Smooth muscle cell (in vitro differentiated cells): ENCODE measurements at regions not wholly inside any gene's neighbourhood (a gene's known extent, or its start where the extent isn't known, plus 50 kb on each side); places are given as distances from the start of the nearest gene placed in this dataset.

Experiments
- DNase-seq: peaks from one replicate; lab custom pipeline; 2025; ENCODE audit not compliant: unreplicated experiment; lab: John Stamatoyannopoulos, UW
- H2AFZ ChIP-seq: fragments of 200-600 bp; sonication (generic); 2 replicates; pipeline ENCODE4 v1.6.0; 2016; ENCODE audit warnings: antibody characterized with exemption, low read depth, mild to moderate bottlenecking
- H3F3A ChIP-seq: fragments of 200-600 bp; sonication (generic); 2 replicates; pipeline ENCODE4 v1.6.0; 2017; ENCODE audit warnings: antibody characterized with exemption, low read depth
- H3K27ac ChIP-seq: fragments of 200-600 bp; sonication (generic); 2 replicates; pipeline ENCODE4 v1.5.1; 2016; ENCODE audit warnings: low read depth, mild to moderate bottlenecking
- H3K27me3 ChIP-seq: fragments of 200-600 bp; sonication (generic); 2 replicates; pipeline ENCODE4 v1.6.1; 2016; ENCODE audit warnings: low read depth, mild to moderate bottlenecking
- H3K36me3 ChIP-seq: fragments of 200-600 bp; sonication (generic); 2 replicates; pipeline ENCODE4 v1.5.1; 2016; ENCODE audit warnings: low read depth
- H3K4me1 ChIP-seq: fragments of 200-600 bp; sonication (generic); 2 replicates; pipeline ENCODE4 v1.5.1; 2016; ENCODE audit warnings: low read depth
- H3K4me2 ChIP-seq: fragments of 200-600 bp; sonication (generic); 2 replicates; pipeline ENCODE4 v1.6.0; 2016; ENCODE audit warnings: mild to moderate bottlenecking
- H3K4me3 ChIP-seq: fragments of 200-600 bp; sonication (generic); 2 replicates; pipeline ENCODE4 v1.5.1; 2016; ENCODE audit warnings: mild to moderate bottlenecking
- H3K79me2 ChIP-seq: fragments of 200-600 bp; sonication (generic); 2 replicates; pipeline ENCODE4 v1.6.0; 2016; ENCODE audit warnings: low read depth, mild to moderate bottlenecking
- H3K9ac ChIP-seq: fragments of 200-600 bp; sonication (generic); 2 replicates; pipeline ENCODE4 v1.6.0; 2016; ENCODE audit warnings: low read depth
- H3K9me3 ChIP-seq: fragments of 200-600 bp; sonication (generic); replicated peaks from 2 replicates; pipeline ENCODE4 v1.5.1; 2016; ENCODE audit warnings: low read depth
- H4K20me1 ChIP-seq: fragments of 200-600 bp; sonication (generic); 2 replicates; pipeline ENCODE4 v1.6.0; 2016; ENCODE audit warnings: low read depth
- CTCF ChIP-seq: fragments of 200-600 bp; sonication (generic); IDR thresholded peaks from 2 replicates; pipeline ENCODE4 v1.5.1; 2017; ENCODE audit warnings: borderline replicate concordance, mild to moderate bottlenecking, antibody characterized with exemption; ENCODE audit not compliant: insufficient read depth, poor library complexity, severe bottlenecking
- WGBS: methylation state at CpG from one replicate; pipeline ENCODE4 v1.1.7; 2016; ENCODE audit warnings: low lambda C conversion rate; 5-methylcytosine and 5-hydroxymethylcytosine counted together

- no peaks in the 10 kb centered on the region for H3K4me1 ChIP-seq
- H3K4me3 ChIP-seq, result no peak overlapping the region
- H3K4me2 ChIP-seq, result no peak overlapping the region
- H3F3A ChIP-seq, result no peaks in the 10 kb centered on the region
- H2AFZ ChIP-seq, result no peak overlapping the region
- H3K27ac ChIP-seq, result no peak overlapping the region
- DNase-seq, result no peak
- no peaks in the 10 kb centered on the region for H4K20me1 ChIP-seq
- no peaks in the 10 kb centered on the region for H3K36me3 ChIP-seq
- no peak for TF ChIP-seq CTCF
- H3K79me2 ChIP-seq, result no peaks in the 10 kb centered on the region
- no peak overlapping the region for H3K9ac ChIP-seq
- no peaks in the 10 kb centered on the region for H3K27me3 ChIP-seq
- 93% methylated on average over 1 of the region's 1 CpG for WGBS
- H3K9me3 ChIP-seq, result no peaks in the 10 kb centered on the region
These were observed 152.1 kb upstream of the GALNT5 start for GRCh38 chr2:157105372-157105771.

- Histone ChIP-seq H3K9ac (no peak overlapping the region), H3K27me3 (no peaks in the 10 kb centered on the region), H3K79me2 (no peaks in the 10 kb centered on the region), H2AFZ (no peak overlapping the region), H4K20me1 (no peaks in the 10 kb centered on the region), H3K36me3 (no peaks in the 10 kb centered on the region), H3K4me3 (no peak overlapping the region), H3K9me3 (no peaks in the 10 kb centered on the region), H3K4me1 (no peaks in the 10 kb centered on the region), H3F3A (no peaks in the 10 kb centered on the region), H3K27ac (no peak overlapping the region), H3K4me2 (no peak overlapping the region)
- TF ChIP-seq CTCF, result no peak
- no peak for DNase-seq
- whole genome bisulfite sequencing, result 100% methylated on average over 1 of the region's 1 CpG
These were observed 150.6 kb upstream of the GALNT5 start for GRCh38 chr2:157106950-157107349.

- 72% methylated on average over 1 of the region's 1 CpG for WGBS
These were observed 150.0 kb upstream of the GALNT5 start for GRCh38 chr2:157107460-157107859.

More at GRCh38 chr2:157107460-157107859, 150.0 kb upstream of the GALNT5 start:
- no peak overlapping the region for H2AFZ ChIP-seq
- no peaks in the 10 kb centered on the region for H3K9me3 ChIP-seq
- H3F3A ChIP-seq, result no peaks in the 10 kb centered on the region
- H3K4me1 ChIP-seq, result no peaks in the 10 kb centered on the region
- no peaks in the 10 kb centered on the region for H4K20me1 ChIP-seq
- no peak for TF ChIP-seq CTCF
- no peak overlapping the region for H3K9ac ChIP-seq
- H3K36me3 ChIP-seq, result no peaks in the 10 kb centered on the region
- no peaks in the 10 kb centered on the region for H3K27me3 ChIP-seq
- H3K27ac ChIP-seq, result no peak overlapping the region
- H3K79me2 ChIP-seq, result no peaks in the 10 kb centered on the region
- H3K4me3 ChIP-seq, result no peak overlapping the region
- no peak overlapping the region for H3K4me2 ChIP-seq
- no peak for DNase-seq
